SK-N-DZ (cell line): ENCODE measurements at regions not wholly inside any gene's neighbourhood (a gene's known extent, or its start where the extent isn't known, plus 50 kb on each side); places are given as distances from the start of the nearest gene placed in this dataset.
"Not testable (repeated sequence)": the region's sequence is repeated elsewhere in the genome, so short reads cannot be mapped to it uniquely, and the experiment has no call there.

Experiments
- DNase-seq: peaks from one replicate; pipeline ENCODE4 v3.0.0-alpha.2; 2015; ENCODE audit warnings: low spot score

GRCh38 chr4:174069848-174070330 lies 213.6 kb downstream of the FBXO8 start:
- peak; percentile 100 for DNase-seq

GRCh38 chr4:174066611-174067205 lies 216.8 kb downstream of the FBXO8 start:
- DNase-seq, result no peak

DNA sequence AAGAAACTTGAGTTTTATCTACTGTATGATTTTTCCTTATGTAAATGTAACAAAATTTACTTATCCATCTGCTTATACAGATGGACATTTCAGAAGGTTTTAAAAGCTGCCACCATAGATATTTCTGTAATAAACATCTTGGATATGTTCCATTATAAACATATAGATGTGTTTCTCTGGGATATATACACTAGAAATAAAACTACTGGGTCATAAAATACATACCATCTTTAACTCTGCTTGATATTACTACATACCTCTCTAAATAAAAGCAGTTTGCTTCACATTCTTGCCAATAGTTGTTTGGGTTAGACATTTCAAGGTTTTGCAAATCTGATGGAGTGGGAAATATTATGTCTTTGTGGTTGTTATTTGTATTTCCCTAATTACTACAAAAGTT lies 220.6 kb downstream of the FBXO8 start:
- no peak for DNase-seq

GRCh38 chr4:174061026-174061425 lies 222.4 kb downstream of the FBXO8 start:
- no peak for DNase-seq

- no peak for DNase-seq
Observed at GRCh38 chr4:174058846-174059245, 224.6 kb downstream of the FBXO8 start.

DNA sequence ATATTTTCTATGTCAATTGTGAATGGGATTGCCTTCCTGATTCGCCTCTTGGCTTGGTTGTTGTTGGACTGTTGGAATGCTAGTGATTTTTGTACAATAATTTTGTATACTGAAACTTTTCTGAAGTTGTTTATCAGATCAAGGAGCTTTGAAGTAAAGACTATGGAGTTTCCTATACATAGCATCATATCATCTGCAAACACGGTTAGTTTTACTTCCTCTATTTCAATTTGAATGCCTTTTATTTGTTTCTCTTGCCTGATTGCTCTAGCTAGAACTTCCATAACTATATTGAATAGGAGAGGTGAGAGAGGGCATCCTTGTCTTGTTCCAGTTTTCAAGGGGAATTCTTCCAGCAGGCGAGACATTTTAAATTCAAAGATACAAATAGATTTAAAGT lies 226.5 kb downstream of the FBXO8 start:
- DNase-seq, result no peak

DNA sequence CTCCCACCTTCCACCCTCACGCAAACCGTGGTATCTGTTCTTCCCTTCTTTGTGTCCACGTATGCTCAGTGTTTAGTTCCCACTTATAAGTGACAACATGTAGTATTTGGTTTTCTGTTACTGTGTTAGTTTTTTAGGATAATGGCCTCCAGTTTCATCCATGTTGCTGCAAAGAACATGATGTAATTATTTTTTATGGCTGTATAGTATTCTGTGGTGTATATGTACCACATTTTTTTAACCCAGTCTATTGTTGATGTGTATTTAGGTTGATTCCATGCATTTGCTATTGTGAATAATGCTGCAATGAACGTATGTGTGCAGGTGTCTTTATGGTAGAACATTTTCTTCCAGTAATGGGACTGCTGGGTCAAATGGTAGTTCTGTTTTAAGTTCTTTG lies 228.1 kb downstream of the FBXO8 start:
- DNase-seq, result no peak

GRCh38 chr4:174053895-174054294 lies 229.6 kb downstream of the FBXO8 start:
- DNase-seq, result no peak

DNA sequence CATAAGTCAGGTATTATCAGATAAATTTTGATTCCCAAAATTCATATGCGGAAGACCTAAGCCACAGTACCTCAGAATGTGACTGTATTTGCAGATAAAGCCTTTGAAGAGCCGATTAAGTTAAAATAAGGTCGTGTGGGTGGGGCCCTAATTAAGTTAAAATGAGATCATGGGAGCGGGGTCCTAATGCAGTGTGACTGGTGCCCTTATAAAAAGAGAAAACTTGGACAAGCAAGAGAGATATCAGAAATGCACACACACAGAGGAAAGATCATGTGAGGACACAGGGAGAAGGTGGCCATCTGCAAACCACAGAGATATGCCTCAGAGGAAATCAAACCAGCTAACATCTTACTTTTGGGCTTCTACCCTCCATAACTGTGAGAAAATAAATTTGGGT lies 236.1 kb downstream of the FBXO8 start:
- peak; percentile 96 for DNase-seq

DNA sequence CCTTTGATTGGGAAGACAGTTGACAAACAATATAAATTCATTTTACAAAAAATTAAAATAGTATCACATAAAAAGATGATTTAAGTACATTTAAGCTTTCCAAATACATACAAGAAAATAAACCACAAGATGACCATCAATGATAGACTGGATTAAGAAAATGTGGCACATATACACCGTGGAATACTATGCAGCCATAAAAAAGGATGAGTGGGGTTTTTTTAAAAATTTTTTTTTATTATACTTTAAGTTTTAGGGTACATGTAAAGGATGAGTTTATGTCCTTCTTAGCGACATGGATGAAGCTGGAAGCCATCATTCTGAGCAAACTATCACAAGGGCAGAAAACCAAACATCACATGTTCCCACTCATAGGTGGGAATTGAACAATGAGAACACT lies 237.6 kb downstream of the FBXO8 start:
- not testable (repeated sequence) for DNase-seq

DNA sequence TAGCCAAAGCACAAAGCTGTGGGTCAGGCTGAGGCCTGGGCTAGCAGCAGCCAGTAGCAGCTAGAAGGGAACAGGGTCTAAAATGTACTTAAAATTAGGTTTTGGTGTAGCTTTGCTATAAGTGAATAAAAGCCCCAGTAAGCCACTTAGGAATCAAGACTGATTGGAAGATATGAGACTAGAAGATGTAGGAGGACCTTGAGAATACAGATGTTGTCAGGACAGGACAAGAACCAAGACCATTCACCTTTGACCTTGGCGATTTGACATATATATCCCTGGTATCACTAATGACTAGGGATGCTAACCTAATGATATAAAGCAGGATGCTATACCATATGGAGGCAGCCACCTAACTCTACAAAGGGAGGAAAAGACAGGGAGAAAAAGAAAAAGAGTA lies 238.1 kb downstream of the FBXO8 start:
- peak; percentile 96 for DNase-seq

DNA sequence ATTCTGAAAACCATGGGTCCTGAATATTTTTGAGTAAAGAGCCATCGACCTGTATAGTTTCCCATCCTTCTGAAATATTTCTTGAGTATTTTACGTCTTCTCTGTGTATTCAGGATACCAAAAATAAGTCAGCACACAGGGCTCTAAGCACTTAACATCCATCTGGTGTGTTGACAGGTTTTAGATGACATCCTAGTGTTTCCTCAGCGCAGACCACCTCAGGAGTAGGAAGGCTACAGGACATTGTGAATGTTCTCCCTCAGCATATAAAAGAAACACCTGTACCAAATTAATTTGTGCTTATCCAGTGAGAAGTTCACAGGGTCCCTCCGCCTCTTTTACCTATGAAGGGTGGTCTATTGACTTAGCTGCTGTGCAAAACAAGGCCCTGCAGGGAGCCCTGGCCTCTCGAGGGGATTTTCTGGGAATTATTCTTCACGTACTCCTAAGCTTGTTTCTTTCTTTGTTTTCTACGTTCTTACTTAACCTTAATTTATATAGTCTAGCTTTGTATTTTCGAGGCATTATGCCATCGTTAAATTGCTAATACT lies 241.8 kb downstream of the FBXO8 start:
- no peak for DNase-seq

- DNase-seq, result no peak
Observed at GRCh38 chr4:174040287-174040686, 243.2 kb downstream of the FBXO8 start.

DNA sequence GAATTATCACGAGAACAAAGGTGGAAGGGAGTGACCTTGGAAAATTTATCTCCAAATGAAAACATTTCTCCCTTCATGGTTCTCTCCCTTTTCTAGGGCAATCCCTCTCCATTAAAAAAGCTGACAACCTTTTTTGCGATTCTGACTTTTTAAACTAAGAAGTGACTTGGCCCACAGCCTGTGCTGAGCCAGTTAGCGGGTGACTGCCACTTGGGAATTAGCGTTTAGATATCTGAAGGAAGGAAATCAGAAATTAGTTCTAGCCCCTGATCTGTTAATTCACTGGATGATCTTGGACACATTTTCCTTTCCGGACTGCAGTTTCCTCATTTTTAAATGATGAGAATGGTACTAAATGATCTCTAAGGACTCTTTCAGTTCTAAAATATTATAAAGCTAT lies 245.0 kb downstream of the FBXO8 start:
- DNase-seq, result no peak

DNA sequence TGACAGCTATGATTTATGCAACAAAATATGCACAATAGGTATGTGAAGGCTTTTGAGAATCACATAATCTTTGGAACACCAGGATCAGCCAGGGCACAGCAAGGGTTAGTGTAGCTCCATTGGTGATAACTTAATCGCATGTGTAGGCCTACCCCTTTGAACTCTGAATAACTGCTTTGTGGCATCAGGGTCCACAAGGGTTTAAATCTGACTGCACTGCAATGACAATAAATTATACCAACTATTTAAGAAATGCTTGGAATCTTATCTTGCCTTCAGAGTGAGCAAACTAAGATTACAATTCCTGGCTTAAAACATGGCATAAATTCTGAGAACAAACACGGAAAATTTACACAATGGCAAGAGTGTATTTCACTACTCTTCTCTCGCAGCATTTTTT lies 245.8 kb downstream of the FBXO8 start:
- DNase-seq, result no peak

DNA sequence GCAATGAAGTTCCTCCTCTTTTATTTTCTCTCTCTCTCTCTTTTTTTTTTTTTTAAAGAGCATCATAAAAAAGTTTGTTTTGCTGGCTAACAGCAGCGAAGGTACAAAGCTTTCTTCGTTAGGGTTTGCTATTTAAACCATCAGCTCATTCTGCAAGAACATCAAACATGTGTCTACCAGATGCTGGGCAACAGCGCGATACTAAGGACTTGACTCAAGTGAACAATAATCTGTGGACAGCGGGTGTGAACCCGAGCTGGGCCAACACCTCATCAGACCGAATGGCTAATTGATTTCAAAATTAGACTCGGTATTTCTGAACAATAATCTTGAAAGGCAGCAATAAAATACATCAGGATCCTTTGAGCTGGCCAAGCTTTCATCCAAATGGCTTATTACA lies 246.4 kb downstream of the FBXO8 start:
- DNase-seq, result no peak

DNA sequence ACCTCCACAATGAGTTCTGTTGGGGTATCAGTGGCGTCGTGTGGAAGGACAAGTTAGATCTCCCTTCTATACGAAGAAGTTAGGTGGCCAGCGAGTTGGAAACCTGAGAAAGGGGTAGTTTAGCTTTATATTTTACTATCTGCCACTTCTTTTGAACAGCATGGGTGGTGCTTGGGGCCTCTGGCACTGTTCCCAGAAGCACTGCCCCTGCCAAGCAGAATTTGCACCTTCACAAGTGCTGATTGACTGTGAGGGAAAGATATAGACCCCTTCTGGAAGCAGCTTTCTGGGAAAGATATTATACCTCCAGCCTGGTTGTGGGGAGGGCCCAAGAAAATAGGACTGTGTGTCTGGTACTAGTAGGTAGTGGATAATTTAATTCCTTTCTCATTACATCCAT lies 246.9 kb downstream of the FBXO8 start:
- no peak for DNase-seq

DNA sequence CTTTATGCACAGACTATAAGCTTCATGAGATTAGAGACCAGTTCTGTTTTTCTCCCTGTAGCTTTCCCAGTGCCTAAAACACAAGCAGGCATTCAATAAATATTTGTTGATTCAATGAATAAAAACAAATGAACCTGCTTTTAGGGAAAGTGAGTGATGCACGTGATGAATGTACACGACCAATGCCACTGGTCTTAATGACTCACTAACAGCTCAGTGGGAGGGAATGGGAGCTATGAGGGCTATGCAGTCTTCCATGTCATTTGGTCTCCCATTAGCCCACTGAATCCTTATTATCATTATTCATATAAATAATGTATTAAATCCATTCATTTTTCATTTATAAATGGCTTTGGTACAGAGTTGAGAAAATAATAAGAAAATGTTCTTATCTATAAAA lies 247.4 kb downstream of the FBXO8 start:
- no peak for DNase-seq

DNA sequence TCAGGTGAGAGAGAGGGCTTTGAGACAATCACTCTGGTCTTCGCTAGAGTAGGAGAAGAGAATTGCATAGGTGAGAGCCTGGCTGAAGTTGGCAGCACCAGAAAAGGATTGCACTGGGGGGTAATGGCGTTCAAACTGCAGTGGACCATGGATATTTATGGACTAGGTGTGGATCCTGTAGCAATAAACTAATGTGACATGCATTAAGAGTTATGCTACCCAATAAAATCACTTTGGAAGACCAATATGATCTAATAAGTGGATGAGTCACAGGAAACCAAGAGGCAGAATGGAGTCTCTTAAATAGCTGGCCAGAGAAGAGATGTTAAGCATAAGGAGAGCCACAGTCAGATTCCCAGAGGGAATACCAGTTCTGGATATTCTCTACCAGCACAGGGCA lies 259.8 kb downstream of the FBXO8 start:
- DNase-seq, result peak; percentile 80

GRCh38 chr4:174018236-174018635 lies 265.2 kb downstream of the FBXO8 start:
- DNase-seq, result no peak

- no peak for DNase-seq
Observed at GRCh38 chr4:174016251-174016650, 267.2 kb downstream of the FBXO8 start.

GRCh38 chr4:174012886-174013259 lies 270.6 kb downstream of the FBXO8 start:
- DNase-seq, result no peak

DNA sequence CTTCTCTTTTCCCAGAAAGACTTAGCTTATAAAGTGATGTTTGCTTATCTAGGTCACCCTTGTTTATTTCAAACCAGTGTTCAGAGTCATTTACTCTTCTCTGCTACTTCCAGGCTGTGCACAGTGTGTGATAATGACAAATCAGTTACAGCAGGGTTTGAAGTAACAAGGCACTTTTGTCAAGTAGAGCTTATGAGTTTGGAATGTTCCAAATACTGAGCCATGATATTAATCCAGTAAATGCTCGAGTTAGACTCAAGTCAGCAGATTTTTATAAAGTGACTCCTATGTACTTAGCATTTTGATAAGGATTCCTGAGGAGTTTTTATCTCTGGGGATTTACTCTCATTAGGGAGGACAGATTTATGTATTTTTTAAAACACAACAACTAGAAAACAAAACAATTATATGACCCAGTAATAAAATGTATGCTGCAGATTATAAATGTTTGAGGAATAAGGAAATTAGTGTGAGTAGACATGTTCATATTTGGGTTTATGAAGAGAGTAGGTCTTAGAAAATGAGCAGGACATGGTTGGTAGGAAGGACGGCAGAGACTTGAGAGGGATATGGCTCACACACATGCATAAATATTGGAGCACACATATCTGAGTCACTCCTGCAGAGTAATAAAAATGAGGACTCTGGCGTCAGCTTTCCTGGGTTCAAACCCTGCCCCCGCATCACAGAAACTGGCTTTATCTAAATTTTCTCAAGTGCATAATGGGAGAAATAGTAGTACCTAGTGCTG lies 271.2 kb downstream of the FBXO8 start:
- DNase-seq, result no peak
